ENCODE measurements at regions not wholly inside any gene's neighbourhood (a gene's known extent, or its start where the extent isn't known, plus 50 kb on each side); places are given as distances from the start of the nearest gene placed in this dataset.

GRCh38 chr16:51545951-51546350, 394.9 kb upstream of the SALL1 start:
- TF ChIP-seq CSRNP3 (CRISPR knock-in tag; IDR thresholded peaks at IDR 0.05), result no peak
- TF ChIP-seq ZNF565 (CRISPR knock-in tag; conservative IDR thresholded peaks at IDR 0.05; ENCODE audit: low read depth), result no peak
- no peak for TF ChIP-seq PATZ1 (CRISPR knock-in tag; IDR thresholded peaks at IDR 0.05; ENCODE audit: borderline replicate concordance)
- TF ChIP-seq ISL1 (CRISPR knock-in tag; IDR thresholded peaks at IDR 0.05), result no peak
- TF ChIP-seq OSR1 (CRISPR knock-in tag; IDR thresholded peaks at IDR 0.05), result no peak
- no peak for TF ChIP-seq ZFP30 (CRISPR knock-in tag; IDR thresholded peaks at IDR 0.05)
- TF ChIP-seq CREB5 (CRISPR knock-in tag; IDR thresholded peaks at IDR 0.05; ENCODE audit: low read depth), result no peak
